ENCODE measurements at regions not wholly inside any gene's neighbourhood (a gene's known extent, or its start where the extent isn't known, plus 50 kb on each side); places are given as distances from the start of the nearest gene placed in this dataset.

- H3K4ac ChIP-seq (ENCODE audit: low read depth, low read length) = no peak overlapping the region
- H3K9me3 ChIP-seq (ENCODE audit: control insufficient read depth, low read depth, low read length) = no peaks in the 10 kb centered on the region
- no peak overlapping the region for H2BK12ac ChIP-seq (ENCODE audit: insufficient read length, low read depth, low read length)
- H2BK5ac ChIP-seq (ENCODE audit: insufficient read length, low read length) = no peak overlapping the region
- no peaks in the 10 kb centered on the region for H3K27me3 ChIP-seq (ENCODE audit: insufficient read depth, low read length)
- TF ChIP-seq CTCF (conservative IDR thresholded peaks at IDR 0.05) = no peak
- H2BK15ac ChIP-seq (ENCODE audit: low read depth, low read length) = no peak overlapping the region
- no CpG with 5 or more reads among the region's 1 CpG for WGBS (ENCODE audit: extremely low coverage, insufficient read length, low lambda C conversion rate)
- Mint-ChIP-seq H3K27ac (no peak overlapping the region), H3K9me3 (no peaks in the 10 kb centered on the region), H3K27me3 (ENCODE audit: low read depth) (no peaks in the 10 kb centered on the region), H3K4me3 (no peak overlapping the region), H3K36me3 (ENCODE audit: insufficient read depth in 1 of 3, low read depth in 3 of 3) (no peaks in the 10 kb centered on the region), H3K4me1 (peaks cover 2 to 15% of the 10 kb centered on the region in 2 experiments)
- H3K23ac ChIP-seq (ENCODE audit: insufficient read length, low read depth, low read length) = no peak overlapping the region
- H3K27ac ChIP-seq (ENCODE audit: insufficient read length, low read depth, low read length) = no peak overlapping the region
- H3K9ac ChIP-seq (ENCODE audit: extremely low read depth, insufficient read length, low read length) = no peak overlapping the region
- H2BK20ac ChIP-seq (ENCODE audit: low read depth, low read length, poor library complexity, severe bottlenecking) = no peak overlapping the region
- H3K23me2 ChIP-seq (ENCODE audit: insufficient read length, low read depth, low read length, poor library complexity, severe bottlenecking) = no peaks in the 10 kb centered on the region
- H3K56ac ChIP-seq (ENCODE audit: insufficient read length, low read depth, low read length) = no peak overlapping the region
- no peaks in the 10 kb centered on the region for H3K4me1 ChIP-seq (ENCODE audit: insufficient read depth, low read length)
- no peak overlapping the region for H4K8ac ChIP-seq (replicated peaks; ENCODE audit: insufficient read length, low read depth, low read length)
- no peak overlapping the region for H4K5ac ChIP-seq (ENCODE audit: insufficient read length, low read depth, low read length)
- H3T11ph ChIP-seq (ENCODE audit: low read length) = no peak overlapping the region
- H3K18ac ChIP-seq (ENCODE audit: insufficient read length, low read depth, low read length) = no peak overlapping the region
- no peaks in the 10 kb centered on the region for H3K79me1 ChIP-seq (ENCODE audit: insufficient read depth, low read depth, low read length, poor library complexity, severe bottlenecking)
- no peak for DNase-seq
- no peak overlapping the region for H3K14ac ChIP-seq (ENCODE audit: insufficient read depth, low read length)
- no peak overlapping the region for H3K4me2 ChIP-seq (ENCODE audit: insufficient read depth, insufficient read length, low read length)
- H2AFZ ChIP-seq (ENCODE audit: low read length) = no peak overlapping the region
- H4K20me1 ChIP-seq (ENCODE audit: control insufficient read depth, insufficient read depth, insufficient read length) = no peaks in the 10 kb centered on the region
- no peaks in the 10 kb centered on the region for H3K79me2 ChIP-seq (ENCODE audit: insufficient read depth, low read length)
- no peak overlapping the region for H2BK120ac ChIP-seq (ENCODE audit: low read depth, low read length, poor library complexity, severe bottlenecking)
- no peak overlapping the region for H4K91ac ChIP-seq (ENCODE audit: insufficient read length, low read depth, low read length)
- H2AK5ac ChIP-seq (ENCODE audit: insufficient read length, low read length) = no peak overlapping the region
These were observed 358.3 kb downstream of the PAX1 start for GRCh38 chr20:22063753-22064152.

All from H9 (cell line).